ENCODE measurements at regions not wholly inside any gene's neighbourhood (a gene's known extent, or its start where the extent isn't known, plus 50 kb on each side); places are given as distances from the start of the nearest gene placed in this dataset.

- no peak overlapping the region for H3K4me3 Mint-ChIP-seq
- H3K36me3 ChIP-seq (ENCODE audit: control insufficient read depth, insufficient read depth, low read length) = no peaks in the 10 kb centered on the region
- no peaks in the 10 kb centered on the region for H3K9me3 ChIP-seq (ENCODE audit: control insufficient read depth, low read length)
- H3K27me3 Mint-ChIP-seq (ENCODE audit: insufficient read depth) = no peaks in the 10 kb centered on the region
- H3K9me3 Mint-ChIP-seq = no peaks in the 10 kb centered on the region
- H3K4me1 ChIP-seq (ENCODE audit: control insufficient read depth, insufficient read depth, low read length) = no peaks in the 10 kb centered on the region
- TF ChIP-seq CTCF (conservative IDR thresholded peaks at IDR 0.05) = no peak
- H3K36me3 Mint-ChIP-seq (ENCODE audit: low read depth) = no peaks in the 10 kb centered on the region
- no peak overlapping the region for H3K4me3 ChIP-seq (ENCODE audit: low read length)
- peaks cover 2% of the 10 kb centered on the region for H3K4me1 Mint-ChIP-seq
- H3K27ac ChIP-seq (ENCODE audit: low read depth, low read length) = no peak overlapping the region
- no peak for DNase-seq
- H3K9ac ChIP-seq (ENCODE audit: extremely low read depth, low read length, poor library complexity, severe bottlenecking) = no peak overlapping the region
- H3K27ac Mint-ChIP-seq = no peak overlapping the region
- H3K27me3 ChIP-seq (ENCODE audit: control insufficient read depth, insufficient read depth, low read length, poor library complexity, severe bottlenecking) = no peaks in the 10 kb centered on the region
Observed at GRCh38 chr1:218869276-218869675, 304.4 kb upstream of the LYPLAL1 start.

GRCh38 chr1:218872026-218872425, 301.7 kb upstream of the LYPLAL1 start:
- H3K36me3 ChIP-seq (ENCODE audit: control insufficient read depth, insufficient read depth, low read length) = no peaks in the 10 kb centered on the region
- TF ChIP-seq CTCF (conservative IDR thresholded peaks at IDR 0.05) = no peak
- H3K27ac ChIP-seq (ENCODE audit: low read depth, low read length) = no peak overlapping the region
- no peak overlapping the region for H3K9ac ChIP-seq (ENCODE audit: extremely low read depth, low read length, poor library complexity, severe bottlenecking)
- H3K4me3 ChIP-seq (ENCODE audit: low read length) = no peak overlapping the region
- Mint-ChIP-seq H3K4me3 (no peak overlapping the region), H3K36me3 (ENCODE audit: low read depth) (no peaks in the 10 kb centered on the region), H3K27me3 (ENCODE audit: insufficient read depth) (no peaks in the 10 kb centered on the region), H3K9me3 (no peaks in the 10 kb centered on the region), H3K4me1 (peaks cover 2% of the 10 kb centered on the region), H3K27ac (no peak overlapping the region)
- DNase-seq = no peak
- WGBS, 2 experiments (ENCODE audit: insufficient coverage in 1 of 2, insufficient read length in 1 of 2) = 86 to 93% methylated on average over 4 of the region's 4 CpGs
- no peaks in the 10 kb centered on the region for H3K4me1 ChIP-seq (ENCODE audit: control insufficient read depth, insufficient read depth, low read length)
- no peaks in the 10 kb centered on the region for H3K9me3 ChIP-seq (ENCODE audit: control insufficient read depth, low read length)
- H3K27me3 ChIP-seq (ENCODE audit: control insufficient read depth, insufficient read depth, low read length, poor library complexity, severe bottlenecking) = no peaks in the 10 kb centered on the region

GRCh38 chr1:218872928-218873327, 300.8 kb upstream of the LYPLAL1 start:
- Histone ChIP-seq H3K27ac (ENCODE audit: low read depth, low read length) (no peak overlapping the region), H3K9ac (ENCODE audit: extremely low read depth, low read length, poor library complexity, severe bottlenecking) (no peak overlapping the region), H3K4me3 (ENCODE audit: low read length) (no peak overlapping the region), H3K36me3 (ENCODE audit: control insufficient read depth, insufficient read depth, low read length) (no peaks in the 10 kb centered on the region), H3K27me3 (ENCODE audit: control insufficient read depth, insufficient read depth, low read length, poor library complexity, severe bottlenecking) (no peaks in the 10 kb centered on the region), H3K4me1 (ENCODE audit: control insufficient read depth, insufficient read depth, low read length) (no peaks in the 10 kb centered on the region), H3K9me3 (ENCODE audit: control insufficient read depth, low read length) (no peaks in the 10 kb centered on the region)
- H3K4me1 Mint-ChIP-seq = peaks cover 2% of the 10 kb centered on the region
- TF ChIP-seq CTCF (conservative IDR thresholded peaks at IDR 0.05) = no peak
- no peak for DNase-seq
- H3K4me3 Mint-ChIP-seq = no peak overlapping the region
- no peaks in the 10 kb centered on the region for H3K36me3 Mint-ChIP-seq (ENCODE audit: low read depth)
- 96 to 100% methylated on average over 1 of the region's 1 CpG for WGBS, 2 experiments (ENCODE audit: insufficient coverage in 1 of 2, insufficient read length in 1 of 2)
- no peaks in the 10 kb centered on the region for H3K27me3 Mint-ChIP-seq (ENCODE audit: insufficient read depth)
- H3K27ac Mint-ChIP-seq = no peak overlapping the region
- no peaks in the 10 kb centered on the region for H3K9me3 Mint-ChIP-seq

Measured in endodermal cell (in vitro differentiated cells).